Kidney (tissue), 13 donors: ENCODE measurements at regions not wholly inside any gene's neighbourhood (a gene's known extent, or its start where the extent isn't known, plus 50 kb on each side); places are given as distances from the start of the nearest gene placed in this dataset.

Experiments used
- DNase-seq, 5 donors: peaks; one replicate each; pipeline ENCODE4 v3.0.0-alpha.2; 2013 to 2020
- FAIRE-seq: peaks from 2 replicates; lab custom pipeline; 2012; peaks lifted over from hg19 to GRCh38; lab: Jason Lieb, UNC
- H3K27ac ChIP-seq, 2 donors: one replicate each; pipeline ENCODE4 v1.7.0; 2013; ENCODE audit warnings: low read depth in 2 of 2, low read length in 2 of 2, inconsistent platforms in 1 of 2
- H3K27me3 ChIP-seq: one replicate; pipeline ENCODE4 v1.7.1; 2013; ENCODE audit warnings: low read length, inconsistent platforms; ENCODE audit not compliant: control insufficient read depth, insufficient read depth
- H3K36me3 ChIP-seq, 3 donors: one replicate each; pipeline versions ENCODE4 v1.7.0 to v1.7.1; 2013; ENCODE audit warnings: low read length in 3 of 3, control low read depth in 1 of 3, inconsistent platforms in 1 of 3; ENCODE audit not compliant: insufficient read depth in 3 of 3, control insufficient read depth in 2 of 3
- H3K4me1 ChIP-seq, 3 donors: one replicate each; pipeline versions ENCODE4 v1.7.0 to v1.7.1; 2013; ENCODE audit warnings: low read length in 3 of 3, inconsistent platforms in 1 of 3, low read depth in 1 of 3; ENCODE audit not compliant: control insufficient read depth in 2 of 3, insufficient read depth in 2 of 3
- H3K4me3 ChIP-seq, 3 donors: one replicate each; pipeline versions ENCODE4 v1.7.0 to v1.8.1; 2013; ENCODE audit warnings: low read length in 3 of 3, control low read depth in 1 of 3, inconsistent platforms in 1 of 3
- H3K9ac ChIP-seq, 3 donors: one replicate each; pipeline versions ENCODE4 v1.7.0 to v1.7.1; 2013; ENCODE audit warnings: low read length in 3 of 3, control low read depth in 1 of 3, inconsistent platforms in 1 of 3
- H3K9me3 ChIP-seq, 3 donors: one replicate each; pipeline versions ENCODE4 v1.7.0 to v1.7.1; 2013; ENCODE audit warnings: low read length in 3 of 3, control low read depth in 1 of 3, inconsistent platforms in 1 of 3; ENCODE audit not compliant: control insufficient read depth in 2 of 3, insufficient read depth in 1 of 3
- CTCF ChIP-seq: IDR thresholded peaks from 3 replicates; pipeline ENCODE4 v1.5.1; 2012; ENCODE audit warnings: mild to moderate bottlenecking, moderate library complexity, borderline replicate concordance; ENCODE audit not compliant: insufficient read depth; ENCODE audit errors: extremely low read depth
- intact Hi-C: fragments of 100-400 bp; cut with DNase I; formaldehyde crosslinking; loops from one replicate; pipeline ENCODE4 v1.11.1; 2022
- donor health status: control.
- donor health status: control.
- donor health status: control.
- donor health status: control.
- donor health status: control.
- donor health status: DM: yes; HTN: yes; CAD: no.
- donor health status: Normal renal cell carcinoma (clear cell type).

GRCh38 chr5:73280821-73281746 is 108.1 kb downstream of the TMEM174 start:
- intact Hi-C loops: no loop called here
- Histone ChIP-seq H3K4me1 (peaks cover 22 to 27% (median 22%) of the 10 kb centered on the region in 3 donors), H3K4me3 (no peak overlapping the region), H3K9me3 (no peaks in the 10 kb centered on the region), H3K9ac (no peak overlapping the region), H3K27ac (no peak overlapping the region), H3K27me3 (no peaks in the 10 kb centered on the region), H3K36me3 (no peaks in the 10 kb centered on the region)
- FAIRE-seq (peak; percentile 76), DNase-seq (peak; percentile 77 to 96 (median 80))
- TF ChIP-seq CTCF: no peak

- H3K36me3 ChIP-seq: no peaks in the 10 kb centered on the region
- no peak for TF ChIP-seq CTCF
- no peaks in the 10 kb centered on the region for H3K27me3 ChIP-seq
- H3K4me1 ChIP-seq: peaks cover 22 to 28% (median 28%) of the 10 kb centered on the region in 3 donors
- no peak overlapping the region for H3K4me3 ChIP-seq
- DNase-seq (no peak), FAIRE-seq (no peak)
- no peak overlapping the region for H3K27ac ChIP-seq
- no peak overlapping the region for H3K9ac ChIP-seq
- H3K9me3 ChIP-seq: no peaks in the 10 kb centered on the region
- intact Hi-C loops: no loop called here
Measured at GRCh38 chr5:73280386-73280785, 107.4 kb downstream of the TMEM174 start.

- no peak for TF ChIP-seq CTCF
- Histone ChIP-seq H3K36me3 (no peaks in the 10 kb centered on the region), H3K4me3 (no peak overlapping the region), H3K27me3 (no peaks in the 10 kb centered on the region), H3K4me1 (peaks cover 22 to 30% (median 29%) of the 10 kb centered on the region in 3 donors), H3K9me3 (no peaks in the 10 kb centered on the region), H3K9ac (no peak overlapping the region), H3K27ac (peak overlapping the region in 1 of 2 donors; percentile 16)
- DNase-seq: peak in 1 of 5 donors; percentile 68
- FAIRE-seq: no peak
- intact Hi-C loops: no loop called here
Measured at GRCh38 chr5:73279805-73280204, 106.8 kb downstream of the TMEM174 start.
